PC-9 (cell line): ENCODE measurements at regions not wholly inside any gene's neighbourhood (a gene's known extent, or its start where the extent isn't known, plus 50 kb on each side); places are given as distances from the start of the nearest gene placed in this dataset.

Source experiments
- EZH2 ChIP-seq: fragments of 200-600 bp; sonication (generic); IDR thresholded peaks from 2 replicates; pipeline ENCODE4 v1.8.0; 2017; ENCODE audit warnings: antibody characterized with exemption, low read depth
- TF ChIP-seq, protein P1 (sequence below): fragments of 200-600 bp; sonication (generic); conservative IDR thresholded peaks from 2 replicates; pipeline ENCODE4 v1.6.1; 2017; ENCODE audit warnings: mixed run types, antibody characterized with exemption, mild to moderate bottlenecking, moderate library complexity

DNA sequence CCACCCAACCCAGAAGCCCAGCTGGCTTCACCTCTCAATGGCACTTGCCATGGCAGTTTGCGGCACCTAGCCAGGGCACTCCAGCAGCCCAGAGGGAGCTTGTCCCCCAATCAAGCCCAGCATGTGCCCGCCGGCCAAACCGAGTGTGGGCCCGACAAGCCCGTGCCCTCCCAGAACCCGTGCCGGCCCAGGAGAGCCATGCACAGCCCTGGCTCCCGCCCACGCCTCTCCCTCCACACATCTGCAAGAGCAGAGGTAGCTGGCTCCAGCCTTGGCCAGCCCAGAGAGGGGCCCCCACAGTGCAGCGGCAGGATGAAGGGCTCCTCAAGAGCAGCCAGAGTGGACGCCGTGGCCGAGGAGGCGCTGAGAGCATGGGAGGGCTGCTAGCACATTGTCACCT is 2278.0 kb upstream of the PCDH20 start:
- TF ChIP-seq, protein P1, sequence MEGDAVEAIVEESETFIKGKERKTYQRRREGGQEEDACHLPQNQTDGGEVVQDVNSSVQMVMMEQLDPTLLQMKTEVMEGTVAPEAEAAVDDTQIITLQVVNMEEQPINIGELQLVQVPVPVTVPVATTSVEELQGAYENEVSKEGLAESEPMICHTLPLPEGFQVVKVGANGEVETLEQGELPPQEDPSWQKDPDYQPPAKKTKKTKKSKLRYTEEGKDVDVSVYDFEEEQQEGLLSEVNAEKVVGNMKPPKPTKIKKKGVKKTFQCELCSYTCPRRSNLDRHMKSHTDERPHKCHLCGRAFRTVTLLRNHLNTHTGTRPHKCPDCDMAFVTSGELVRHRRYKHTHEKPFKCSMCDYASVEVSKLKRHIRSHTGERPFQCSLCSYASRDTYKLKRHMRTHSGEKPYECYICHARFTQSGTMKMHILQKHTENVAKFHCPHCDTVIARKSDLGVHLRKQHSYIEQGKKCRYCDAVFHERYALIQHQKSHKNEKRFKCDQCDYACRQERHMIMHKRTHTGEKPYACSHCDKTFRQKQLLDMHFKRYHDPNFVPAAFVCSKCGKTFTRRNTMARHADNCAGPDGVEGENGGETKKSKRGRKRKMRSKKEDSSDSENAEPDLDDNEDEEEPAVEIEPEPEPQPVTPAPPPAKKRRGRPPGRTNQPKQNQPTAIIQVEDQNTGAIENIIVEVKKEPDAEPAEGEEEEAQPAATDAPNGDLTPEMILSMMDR: no peak
- no peak for TF ChIP-seq EZH2
